RWPE1 (cell line): ENCODE measurements at regions not wholly inside any gene's neighbourhood (a gene's known extent, or its start where the extent isn't known, plus 50 kb on each side); places are given as distances from the start of the nearest gene placed in this dataset.

Experiments used
- CTCF ChIA-PET: fragments of 350-600 bp; sonication (Branson Sonifier 250); formaldehyde crosslinking; extraction: SDS; loops from one replicate; lab custom pipeline; 2021; lab: Yijun Ruan, JAX
- POLR2A ChIA-PET: fragments of 400-600 bp; formaldehyde crosslinking; extraction: SDS; loops from one replicate; lab custom pipeline; 2020; ENCODE audit warnings: antibody characterized with exemption; ENCODE audit not compliant: low non-redundant PET; lab: Yijun Ruan, JAX
- DNase-seq: peaks from one replicate; pipeline ENCODE4 v3.0.0; 2012; ENCODE audit warnings: low spot score
- H3K27ac ChIP-seq: fragments of 450-650 bp; 2 replicates; pipeline ENCODE4 v1.5.1; 2017
- TF ChIP-seq, protein P1 (sequence below): fragments of 450-650 bp; conservative IDR thresholded peaks from 2 replicates; pipeline ENCODE4 v1.5.1; 2017; ENCODE audit warnings: low read depth, mild to moderate bottlenecking

DNA sequence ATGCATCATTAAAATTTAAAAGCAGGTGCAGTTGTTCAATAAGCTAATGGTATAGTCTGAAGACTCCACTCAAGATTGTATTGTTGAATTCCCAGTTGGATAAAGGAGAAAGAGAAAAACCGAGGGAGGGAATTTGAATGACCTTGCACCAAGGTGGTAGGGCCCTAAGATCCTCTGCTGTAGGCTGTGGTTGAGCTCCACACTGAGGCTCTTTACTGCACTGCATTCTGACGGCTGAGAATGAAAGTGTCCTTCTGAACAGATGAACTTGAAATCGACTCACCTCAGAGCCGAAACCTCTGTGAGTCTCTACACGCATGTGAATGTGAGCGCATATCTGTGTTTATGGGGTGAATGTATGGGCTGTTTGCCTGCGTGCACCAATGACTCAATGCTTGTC is 388.9 kb upstream of the DACH1 start:
- POLR2A ChIA-PET: no interaction called here
- CTCF ChIA-PET: no interaction called here
- TF ChIP-seq, protein P1, sequence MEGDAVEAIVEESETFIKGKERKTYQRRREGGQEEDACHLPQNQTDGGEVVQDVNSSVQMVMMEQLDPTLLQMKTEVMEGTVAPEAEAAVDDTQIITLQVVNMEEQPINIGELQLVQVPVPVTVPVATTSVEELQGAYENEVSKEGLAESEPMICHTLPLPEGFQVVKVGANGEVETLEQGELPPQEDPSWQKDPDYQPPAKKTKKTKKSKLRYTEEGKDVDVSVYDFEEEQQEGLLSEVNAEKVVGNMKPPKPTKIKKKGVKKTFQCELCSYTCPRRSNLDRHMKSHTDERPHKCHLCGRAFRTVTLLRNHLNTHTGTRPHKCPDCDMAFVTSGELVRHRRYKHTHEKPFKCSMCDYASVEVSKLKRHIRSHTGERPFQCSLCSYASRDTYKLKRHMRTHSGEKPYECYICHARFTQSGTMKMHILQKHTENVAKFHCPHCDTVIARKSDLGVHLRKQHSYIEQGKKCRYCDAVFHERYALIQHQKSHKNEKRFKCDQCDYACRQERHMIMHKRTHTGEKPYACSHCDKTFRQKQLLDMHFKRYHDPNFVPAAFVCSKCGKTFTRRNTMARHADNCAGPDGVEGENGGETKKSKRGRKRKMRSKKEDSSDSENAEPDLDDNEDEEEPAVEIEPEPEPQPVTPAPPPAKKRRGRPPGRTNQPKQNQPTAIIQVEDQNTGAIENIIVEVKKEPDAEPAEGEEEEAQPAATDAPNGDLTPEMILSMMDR: peak; percentile 56
- peak; percentile 26 for DNase-seq
- no peak overlapping the region for H3K27ac ChIP-seq

DNA sequence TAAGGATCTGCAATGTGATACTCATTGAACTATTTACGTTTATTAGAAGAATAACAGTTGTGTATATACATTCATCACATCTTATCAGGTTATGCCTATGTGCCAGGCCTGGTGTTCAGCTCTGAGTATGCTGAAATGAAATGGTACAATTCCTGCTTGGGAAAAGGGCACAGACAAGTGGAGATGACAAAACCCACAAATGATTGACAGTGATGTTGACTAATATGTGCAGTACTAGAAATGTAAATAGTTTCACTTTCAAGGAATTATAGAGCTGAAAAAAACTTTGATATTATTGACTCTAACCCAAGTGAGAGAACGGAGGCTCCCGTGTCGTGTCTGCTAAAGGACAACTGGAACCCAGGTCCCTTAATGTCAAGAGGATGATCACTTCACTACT is 386.8 kb upstream of the DACH1 start:
- TF ChIP-seq, protein P1: no peak
- CTCF ChIA-PET: no interaction called here
- no peak for DNase-seq
- POLR2A ChIA-PET: no interaction called here
- no peak overlapping the region for H3K27ac ChIP-seq

GRCh38 chr13:72246396-72246795 is 379.4 kb upstream of the DACH1 start:
- no peak overlapping the region for H3K27ac ChIP-seq
- ChIA-PET CTCF (no interaction called here), POLR2A (no interaction called here)
- TF ChIP-seq, protein P1: no peak
- no peak for DNase-seq

DNA sequence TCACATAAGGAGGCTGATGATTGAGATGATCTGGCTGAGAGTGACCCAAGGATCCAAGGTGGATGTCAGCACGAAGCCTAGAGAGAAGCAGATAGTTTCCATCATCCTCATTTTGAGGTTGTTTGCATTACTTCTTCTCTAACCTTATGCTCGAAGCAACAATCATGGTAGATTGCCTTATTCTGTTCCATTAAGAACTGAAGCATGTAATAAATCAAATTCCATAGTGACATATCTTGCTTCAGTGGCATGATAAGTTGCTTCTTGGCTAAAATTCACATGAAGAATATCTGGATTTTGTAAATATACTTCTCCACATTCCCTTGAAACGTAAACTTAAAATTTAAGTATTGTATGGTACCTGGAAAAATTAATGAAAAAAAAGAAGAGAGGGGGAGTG is 377.8 kb upstream of the DACH1 start:
- POLR2A ChIA-PET: no interaction called here

GRCh38 chr13:72230131-72230530 is 363.1 kb upstream of the DACH1 start:
- POLR2A ChIA-PET: no interaction called here
- CTCF ChIA-PET: no interaction called here
- DNase-seq: no peak

More for the DNA sequence above, 377.8 kb upstream of the DACH1 start:
- TF ChIP-seq, protein P1: no peak
- no peak overlapping the region for H3K27ac ChIP-seq
- DNase-seq: no peak
- CTCF ChIA-PET: no interaction called here

GRCh38 chr13:72229067-72229466 is 362.1 kb upstream of the DACH1 start:
- TF ChIP-seq, protein P1: no peak
- POLR2A ChIA-PET: no interaction called here
- DNase-seq: no peak
- CTCF ChIA-PET: interaction anchor here (0.7 kb wide), 1 partner anchor 13 kb away, joined by 3 read pairs; no protein-coding TSS in a partner anchor
- no peak overlapping the region for H3K27ac ChIP-seq

More at GRCh38 chr13:72230131-72230530, 363.1 kb upstream of the DACH1 start:
- TF ChIP-seq, protein P1: no peak
- H3K27ac ChIP-seq: no peak overlapping the region
